Panc1 (cell line): ENCODE measurements at regions not wholly inside any gene's neighbourhood (a gene's known extent, or its start where the extent isn't known, plus 50 kb on each side); places are given as distances from the start of the nearest gene placed in this dataset.

Experiments
- CTCF ChIP-seq: fragments of 450-650 bp; IDR thresholded peaks from 2 replicates; pipeline ENCODE4 v1.5.1; 2017; ENCODE audit warnings: mild to moderate bottlenecking
- POLR2AphosphoS5 ChIP-seq: IDR thresholded peaks from 2 replicates; pipeline ENCODE4 v1.6.1; 2012; ENCODE audit warnings: mild to moderate bottlenecking, low read depth, low read length, moderate library complexity
- REST ChIP-seq, 2 experiments: IDR thresholded peaks; 2 replicates each; pipeline ENCODE4 v1.6.1; 2011 to 2012; ENCODE audit warnings: low read depth in 2 of 2, control low read depth in 1 of 2, low read length in 1 of 2, mild to moderate bottlenecking in 1 of 2, moderate library complexity in 1 of 2; ENCODE audit not compliant: insufficient read depth in 1 of 2

GRCh38 chr18:43601432-43601831, 324.1 kb upstream of the SYT4 start:
- no peak for TF ChIP-seq CTCF
- no peak for TF ChIP-seq POLR2AphosphoS5
- TF ChIP-seq REST (IDR thresholded peaks at IDR 0.05; ENCODE audit: insufficient read depth in 1 of 2, low read depth in 2 of 2, low read length in 1 of 2): no peak
